ENCODE measurements at regions not wholly inside any gene's neighbourhood (a gene's known extent, or its start where the extent isn't known, plus 50 kb on each side); places are given as distances from the start of the nearest gene placed in this dataset.
A peak's percentile ranks its signal among the peaks of the same experiment; 100 is the strongest.

- TF ChIP-seq ATF6 (CRISPR knock-in tag; conservative IDR thresholded peaks at IDR 0.05) (no peak), ZNF121 (CRISPR knock-in tag; IDR thresholded peaks at IDR 0.05) (no peak), ZNF674 (CRISPR knock-in tag; IDR thresholded peaks at IDR 0.05; ENCODE audit: low read depth) (no peak), ZNF766 (CRISPR knock-in tag; IDR thresholded peaks at IDR 0.05; ENCODE audit: borderline replicate concordance) (no peak), PAXIP1 (CRISPR knock-in tag; conservative IDR thresholded peaks at IDR 0.05) (no peak), TOPORS (CRISPR knock-in tag; IDR thresholded peaks at IDR 0.05) (no peak), ZFP36 (IDR thresholded peaks at IDR 0.05; ENCODE audit: borderline replicate concordance, low read depth, low read length, partially characterized antibody) (no peak), TFE3 (CRISPR knock-in tag; IDR thresholded peaks at IDR 0.05) (no peak), JARID2 (CRISPR knock-in tag; IDR thresholded peaks at IDR 0.05; ENCODE audit: insufficient replicate concordance) (no peak), IRF1 (CRISPR knock-in tag; IDR thresholded peaks at IDR 0.05; ENCODE audit: low read depth) (no peak), ZNF770 (CRISPR knock-in tag; IDR thresholded peaks at IDR 0.05) (peak; percentile 99), ZMYM2 (CRISPR knock-in tag; IDR thresholded peaks at IDR 0.05) (0 out of 2 replicates have a peak, but pooled peaks have one; percentile 32), DNMT1 (CRISPR knock-in tag; IDR thresholded peaks at IDR 0.05) (no peak), ZNF382 (CRISPR knock-in tag; IDR thresholded peaks at IDR 0.05; ENCODE audit: borderline replicate concordance) (no peak), KLF16 (CRISPR knock-in tag; IDR thresholded peaks at IDR 0.05) (no peak), LRRFIP1 (CRISPR knock-in tag; conservative IDR thresholded peaks at IDR 0.05) (no peak)
These were observed 222.0 kb upstream of the ZNF507 start (continued) for GRCh38 chr19:32123355-32123940.

All from HepG2 (cell line).